Renal cortical epithelial cell (primary cell): ENCODE measurements at regions not wholly inside any gene's neighbourhood (a gene's known extent, or its start where the extent isn't known, plus 50 kb on each side); places are given as distances from the start of the nearest gene placed in this dataset.
"Not testable (repeated sequence)": the region's sequence is repeated elsewhere in the genome, so short reads cannot be mapped to it uniquely, and the experiment has no call there.

Experiments used
- DNase-seq: peaks from one replicate; pipeline ENCODE4 v3.0.0-alpha.2; 2011; ENCODE audit warnings: low read depth

DNA sequence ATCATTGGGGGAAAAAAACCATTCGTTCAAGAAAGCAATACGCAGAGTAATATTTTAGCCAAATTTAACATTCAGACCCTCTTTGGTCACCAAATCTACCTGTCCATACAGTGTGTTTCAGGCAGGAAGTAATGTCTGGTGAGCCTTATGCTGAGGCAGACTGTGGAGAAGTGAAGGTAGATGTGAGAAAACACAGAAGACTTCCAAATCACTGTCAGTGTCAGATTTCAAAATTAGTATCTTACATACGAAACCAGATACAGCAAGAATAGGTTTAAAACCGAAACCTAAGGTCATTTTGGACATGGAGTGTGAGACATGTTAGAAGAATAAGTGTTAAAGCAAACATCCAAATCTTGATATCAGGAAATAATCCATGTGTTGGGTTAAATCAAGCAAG, 664.5 kb upstream of the HTR2C start:
- DNase-seq: no peak

DNA sequence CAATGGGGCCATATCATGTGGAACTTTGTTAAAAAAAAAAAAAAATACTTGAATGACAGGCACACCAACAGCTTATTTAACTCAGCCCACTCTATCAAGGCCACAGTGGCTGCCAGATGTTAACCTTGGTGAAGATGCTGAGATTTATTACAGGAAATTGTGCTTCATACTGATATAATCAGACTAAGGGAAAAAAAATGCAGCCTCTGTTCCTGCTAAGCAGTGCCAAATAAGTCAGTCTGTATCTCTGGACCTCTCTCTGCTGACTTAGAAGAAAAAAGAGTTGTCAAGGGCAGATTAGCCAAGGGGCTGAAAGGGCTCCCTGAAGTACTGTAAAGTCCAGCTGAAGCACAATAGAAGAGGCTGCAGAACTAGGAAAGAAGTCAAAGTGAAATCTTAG, 677.7 kb upstream of the HTR2C start:
- DNase-seq: no peak

- no peak for DNase-seq
Observed at GRCh38 chrX:113892891-113893290, 691.0 kb upstream of the HTR2C start.

- DNase-seq: no peak
Observed at GRCh38 chrX:113892401-113892800, 691.5 kb upstream of the HTR2C start.

DNA sequence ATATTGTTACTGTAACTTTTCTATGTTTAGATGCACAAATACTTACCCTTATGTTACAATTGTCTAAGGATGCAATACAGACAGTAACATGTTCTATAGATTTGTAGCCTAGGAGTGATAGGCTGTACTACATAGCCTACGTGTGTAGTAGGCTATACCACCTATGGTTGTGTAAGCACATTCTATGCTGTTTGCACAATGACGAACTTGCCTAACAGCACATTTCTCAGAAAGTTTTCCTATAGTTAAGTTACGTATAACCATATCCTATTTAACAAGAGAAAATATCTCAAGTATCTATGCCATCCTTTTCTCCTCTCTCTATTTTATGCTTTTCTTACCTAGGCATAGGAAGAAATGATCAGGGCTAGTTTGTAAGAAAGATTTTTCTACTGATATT, 710.8 kb upstream of the HTR2C start:
- DNase-seq: no peak

GRCh38 chrX:113868711-113869110, 715.2 kb upstream of the HTR2C start:
- DNase-seq: no peak

DNA sequence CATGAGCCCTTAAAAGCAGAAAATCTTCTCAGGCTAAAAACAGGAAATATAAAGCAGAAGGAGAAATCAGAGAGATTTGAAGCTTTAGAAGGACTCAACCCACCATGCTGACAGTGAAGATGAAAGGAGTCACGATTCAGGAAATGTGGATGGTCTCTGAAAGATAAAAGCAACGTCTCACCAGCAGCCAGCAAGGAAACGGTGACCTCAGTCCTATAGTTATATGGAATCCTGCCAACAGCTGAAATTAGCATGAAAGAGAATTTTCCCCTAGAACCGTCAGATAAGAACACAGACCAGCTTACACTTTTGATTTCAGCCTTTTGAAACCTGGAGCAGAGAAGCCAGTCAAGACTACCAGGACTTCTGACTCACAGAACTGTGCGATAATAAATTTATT, 715.7 kb upstream of the HTR2C start:
- no peak for DNase-seq

GRCh38 chrX:113849408-113849807, 734.5 kb upstream of the HTR2C start:
- DNase-seq: no peak

DNA sequence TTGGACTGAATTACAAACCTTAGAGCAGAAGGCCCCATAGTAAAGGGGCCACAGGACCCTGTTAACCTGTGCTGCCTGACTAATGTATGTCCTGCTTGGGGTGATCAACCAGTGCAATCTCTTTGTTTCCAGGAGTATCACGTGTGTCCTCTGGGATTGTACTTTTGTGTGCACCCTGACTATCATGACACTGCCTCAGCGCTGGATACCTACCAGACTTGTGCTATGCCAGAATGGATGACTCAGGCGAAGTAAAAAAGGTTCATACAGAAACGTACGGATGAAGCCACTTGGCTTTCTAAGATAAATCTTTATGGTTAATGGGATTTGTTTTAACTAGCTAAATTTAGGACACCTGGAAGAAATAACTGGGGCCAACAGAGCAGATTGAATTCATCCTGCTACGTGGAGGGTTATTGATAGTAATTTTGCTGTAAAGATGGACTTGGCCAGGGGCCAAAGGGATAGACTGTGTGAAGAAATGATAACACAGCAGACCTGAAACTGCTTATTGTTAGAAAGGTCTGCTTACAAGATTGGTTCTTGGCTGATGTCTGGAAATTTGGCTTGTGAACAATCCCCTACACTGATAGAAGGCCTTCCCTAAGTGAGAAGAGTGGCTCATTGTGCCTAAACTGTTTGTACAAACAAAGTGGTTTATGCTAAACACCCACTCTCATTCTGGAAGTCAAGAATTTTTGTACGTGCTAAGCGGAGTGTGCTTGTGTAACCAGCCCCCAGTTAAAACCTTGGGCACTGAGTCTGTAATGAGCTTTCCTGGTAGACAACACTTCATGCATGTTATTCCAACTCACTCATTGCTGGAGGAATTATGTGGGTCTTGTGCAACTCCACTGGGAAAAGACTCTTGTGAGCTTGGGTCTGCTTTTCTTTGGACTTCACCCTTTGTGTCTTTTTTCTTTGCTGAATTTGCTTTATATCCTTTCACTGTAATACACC, 750.5 kb upstream of the HTR2C start:
- DNase-seq: no peak

DNA sequence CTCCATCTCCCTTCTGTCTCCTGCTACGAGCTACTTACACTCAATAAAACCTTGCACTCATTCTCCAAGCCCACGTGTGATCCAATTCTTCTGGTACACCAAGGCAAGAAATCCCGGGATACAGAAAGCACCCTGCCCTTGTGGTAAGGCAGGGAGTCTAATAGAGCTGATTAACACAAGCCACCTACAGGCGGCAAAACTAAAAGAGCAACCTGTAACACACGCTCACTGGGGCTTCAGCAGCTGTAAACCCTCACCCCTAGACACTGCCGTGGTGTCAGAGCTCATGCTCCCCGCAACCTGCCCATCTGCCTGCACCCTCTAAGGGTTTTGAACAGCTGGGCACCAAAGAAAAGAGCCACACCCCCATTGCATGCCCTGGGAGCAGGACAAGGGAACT, 755.4 kb upstream of the HTR2C start:
- no peak for DNase-seq

GRCh38 chrX:113818346-113818745, 765.5 kb upstream of the HTR2C start:
- no peak for DNase-seq

DNA sequence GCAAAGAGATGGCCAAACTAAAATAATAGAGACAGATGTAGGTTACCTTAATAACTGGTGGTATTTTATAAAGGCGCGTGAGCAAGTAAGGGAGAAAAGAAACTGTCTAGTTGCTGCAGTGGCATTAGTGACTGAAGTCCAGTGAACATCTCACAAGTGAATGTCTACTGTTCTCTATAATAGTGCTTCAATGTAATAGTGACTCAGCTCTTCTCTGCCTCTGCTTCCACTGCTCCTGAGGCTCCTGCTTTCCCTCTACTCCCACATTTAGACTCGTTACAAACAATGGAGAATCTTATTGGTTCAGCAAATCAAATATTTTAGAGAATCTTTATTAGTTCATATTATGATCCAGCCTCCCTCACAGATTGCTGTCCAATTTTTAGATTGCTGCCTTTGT, 779.1 kb upstream of the HTR2C start:
- no peak for DNase-seq

- DNase-seq: no peak
Observed at GRCh38 chrX:113804291-113804690, 779.6 kb upstream of the HTR2C start.

- no peak for DNase-seq
Observed at GRCh38 chrX:113802837-113803236, 781.0 kb upstream of the HTR2C start.

GRCh38 chrX:113800955-113801354, 782.9 kb upstream of the HTR2C start:
- DNase-seq: no peak

GRCh38 chrX:113793563-113793962, 790.3 kb upstream of the HTR2C start:
- DNase-seq: no peak

GRCh38 chrX:113790987-113791386, 792.9 kb upstream of the HTR2C start:
- no peak for DNase-seq

GRCh38 chrX:113784754-113785153, 799.1 kb upstream of the HTR2C start:
- DNase-seq: not testable (repeated sequence)

GRCh38 chrX:113770806-113771205, 813.1 kb upstream of the HTR2C start:
- DNase-seq: no peak

DNA sequence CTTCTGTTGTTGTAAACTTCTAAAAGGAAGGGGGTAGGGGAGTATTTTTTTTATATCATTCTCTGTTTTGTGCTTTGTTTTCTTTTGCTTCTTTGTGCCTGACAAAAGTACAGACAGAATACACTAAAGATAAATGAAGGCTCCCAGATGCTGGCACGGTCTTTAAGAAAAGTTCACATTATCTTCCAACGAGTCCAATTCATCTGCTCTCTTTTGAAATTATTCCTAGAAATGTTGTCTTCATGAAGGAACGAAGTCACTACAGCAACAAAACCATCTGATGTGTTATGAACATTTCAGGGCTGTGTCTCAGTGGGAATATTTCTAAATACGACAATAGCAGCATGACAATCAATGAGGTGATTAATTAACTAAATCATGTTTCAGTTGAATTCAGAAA, 813.8 kb upstream of the HTR2C start:
- no peak for DNase-seq

DNA sequence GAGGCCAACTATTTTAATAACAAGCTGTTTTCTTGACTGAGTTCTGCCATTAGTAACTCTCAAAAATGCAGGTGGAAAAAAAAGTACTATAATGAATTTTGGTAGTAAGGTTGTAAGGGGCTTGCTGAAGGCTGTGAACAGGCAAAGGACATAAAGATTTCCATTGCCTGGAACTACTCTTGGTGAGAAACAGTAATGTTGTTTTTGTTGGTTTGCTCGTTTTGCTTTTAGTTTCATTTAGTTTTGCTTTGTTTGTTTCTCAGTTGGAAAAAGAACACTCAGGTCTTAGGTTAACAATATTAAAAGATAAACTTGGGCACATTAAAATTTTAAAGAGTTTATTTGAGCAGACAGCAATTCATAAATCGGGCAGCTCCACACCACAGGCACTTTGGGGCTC, 824.5 kb upstream of the HTR2C start:
- no peak for DNase-seq

DNA sequence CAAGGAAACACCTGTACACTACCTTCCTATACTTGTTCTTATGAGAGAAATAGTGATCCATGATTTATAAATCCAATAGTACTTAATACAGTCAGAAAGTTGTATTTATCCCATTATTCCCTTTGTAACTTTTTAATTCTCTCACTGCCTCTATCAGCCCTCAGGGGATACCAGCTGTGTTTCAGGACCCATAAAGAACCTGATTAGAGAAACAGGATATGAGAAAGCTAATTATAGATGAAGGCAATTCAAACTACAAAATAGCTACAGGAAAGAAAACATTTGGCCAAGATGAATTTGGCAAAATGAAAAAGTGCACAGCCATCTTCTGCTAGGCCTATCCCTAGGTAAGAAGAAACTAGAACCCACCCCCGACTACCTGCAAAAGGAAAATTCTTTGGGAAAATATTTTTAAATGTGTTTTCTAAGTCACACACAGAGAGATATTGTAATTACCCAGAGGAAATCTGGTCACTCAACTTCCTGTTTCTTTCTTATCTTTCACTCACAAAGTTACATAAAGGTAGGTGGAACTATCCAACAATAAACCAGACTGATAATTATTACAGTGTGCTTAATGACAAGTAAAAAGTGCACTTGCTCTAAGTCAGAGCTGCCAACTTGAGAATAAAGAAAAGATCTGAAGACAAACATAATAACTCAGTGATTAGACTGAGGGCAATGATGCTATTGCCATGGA, 836.5 kb upstream of the HTR2C start:
- DNase-seq: no peak

DNA sequence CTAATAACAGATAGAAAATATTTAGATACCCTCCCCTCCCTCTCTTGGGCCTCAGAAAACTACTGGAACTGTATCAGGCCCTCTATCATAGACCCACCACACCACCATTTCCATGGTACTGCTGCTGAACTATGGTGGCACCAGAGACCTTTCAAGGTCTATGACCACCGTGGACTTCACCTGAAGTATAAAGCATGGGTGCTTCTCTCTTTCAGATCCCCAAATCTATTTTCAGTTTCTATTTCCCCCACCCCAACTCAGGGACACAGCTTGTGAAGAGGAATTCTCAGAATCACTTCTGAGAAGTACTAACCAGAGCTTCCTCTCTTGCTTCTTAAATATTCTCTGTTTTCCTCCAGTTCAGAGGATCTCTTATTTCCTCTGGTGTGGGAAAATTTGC, 840.8 kb upstream of the HTR2C start:
- DNase-seq: no peak
